Mucosa of descending colon (tissue), 3 donors: ENCODE measurements at regions not wholly inside any gene's neighbourhood (a gene's known extent, or its start where the extent isn't known, plus 50 kb on each side); places are given as distances from the start of the nearest gene placed in this dataset.

Experiments used
- ATAC-seq: fragments of 200-7000 bp; cut with Tn5 transposase; one replicate; pipeline ENCODE4 v1.9.1; 2020; ENCODE audit warnings: mild to moderate bottlenecking, moderate library complexity
- DNase-seq, 3 donors: peaks; one replicate each; pipeline ENCODE4 v3.0.0-alpha.2; 2020
- H3K36me3 ChIP-seq: fragments of 200-600 bp; one replicate; pipeline ENCODE4 v1.8.0; 2021; ENCODE audit warnings: low read depth, mild to moderate bottlenecking
- H3K4me1 ChIP-seq: fragments of 200-600 bp; one replicate; pipeline ENCODE4 v1.8.0; 2021; ENCODE audit warnings: low read depth, mild to moderate bottlenecking
- H3K4me3 ChIP-seq: fragments of 200-600 bp; one replicate; pipeline ENCODE4 v1.8.0; 2021; ENCODE audit warnings: mild to moderate bottlenecking
- H3K9me3 ChIP-seq: fragments of 200-600 bp; one replicate; pipeline ENCODE4 v1.8.0; 2021; ENCODE audit warnings: mild to moderate bottlenecking
- intact Hi-C, 2 donors: fragments of 100-400 bp; cut with DNase I in 1 of 2; cut with micrococcal nuclease in 1 of 2; formaldehyde crosslinking; loops; one replicate each; pipeline versions ENCODE4 v1.11.0 to v1.11.1; 2022; cut with DNase I, micrococcal nuclease
- TF ChIP-seq, protein P1 (sequence below): fragments of 200-600 bp; IDR thresholded peaks from one replicate; pipeline ENCODE4 v1.8.0; 2022; ENCODE audit warnings: antibody characterized with exemption, mild to moderate bottlenecking
- donor health status: DM: no; HTN: no; CAD: no; lungs with moderate emphysema.
- donor health status: DM: no; HTN: no; CAD: no.
- donor health status: DM: no; HTN: yes; CAD: no.

DNA sequence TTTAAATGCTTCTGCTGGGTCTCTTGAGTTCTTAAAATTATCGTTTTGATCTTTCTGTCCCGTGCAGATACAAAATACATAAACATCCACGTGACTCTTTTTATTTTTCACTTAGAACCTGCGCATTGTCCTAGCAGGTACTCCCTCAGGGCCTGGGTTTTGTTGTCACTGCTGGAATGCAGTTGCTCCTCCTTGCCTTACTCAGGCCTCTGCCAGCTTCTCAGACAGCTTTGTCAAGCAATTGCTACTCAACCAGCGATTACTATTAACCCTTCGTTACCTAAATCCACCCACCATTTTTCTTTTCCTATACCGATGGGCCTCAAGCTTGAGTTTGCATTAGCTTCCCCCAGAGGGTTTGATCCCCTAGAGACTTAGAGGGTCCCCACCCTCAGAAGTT is 405.9 kb upstream of the RBFOX1 start:
- ATAC-seq: no peak
- H3K36me3 ChIP-seq: no peaks in the 10 kb centered on the region
- intact Hi-C loops: no loop called here
- H3K4me3 ChIP-seq: no peak overlapping the region
- no peaks in the 10 kb centered on the region for H3K4me1 ChIP-seq
- DNase-seq: no peak
- H3K9me3 ChIP-seq: peaks cover 2% of the 10 kb centered on the region
- TF ChIP-seq, protein P1, sequence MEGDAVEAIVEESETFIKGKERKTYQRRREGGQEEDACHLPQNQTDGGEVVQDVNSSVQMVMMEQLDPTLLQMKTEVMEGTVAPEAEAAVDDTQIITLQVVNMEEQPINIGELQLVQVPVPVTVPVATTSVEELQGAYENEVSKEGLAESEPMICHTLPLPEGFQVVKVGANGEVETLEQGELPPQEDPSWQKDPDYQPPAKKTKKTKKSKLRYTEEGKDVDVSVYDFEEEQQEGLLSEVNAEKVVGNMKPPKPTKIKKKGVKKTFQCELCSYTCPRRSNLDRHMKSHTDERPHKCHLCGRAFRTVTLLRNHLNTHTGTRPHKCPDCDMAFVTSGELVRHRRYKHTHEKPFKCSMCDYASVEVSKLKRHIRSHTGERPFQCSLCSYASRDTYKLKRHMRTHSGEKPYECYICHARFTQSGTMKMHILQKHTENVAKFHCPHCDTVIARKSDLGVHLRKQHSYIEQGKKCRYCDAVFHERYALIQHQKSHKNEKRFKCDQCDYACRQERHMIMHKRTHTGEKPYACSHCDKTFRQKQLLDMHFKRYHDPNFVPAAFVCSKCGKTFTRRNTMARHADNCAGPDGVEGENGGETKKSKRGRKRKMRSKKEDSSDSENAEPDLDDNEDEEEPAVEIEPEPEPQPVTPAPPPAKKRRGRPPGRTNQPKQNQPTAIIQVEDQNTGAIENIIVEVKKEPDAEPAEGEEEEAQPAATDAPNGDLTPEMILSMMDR: no peak

DNA sequence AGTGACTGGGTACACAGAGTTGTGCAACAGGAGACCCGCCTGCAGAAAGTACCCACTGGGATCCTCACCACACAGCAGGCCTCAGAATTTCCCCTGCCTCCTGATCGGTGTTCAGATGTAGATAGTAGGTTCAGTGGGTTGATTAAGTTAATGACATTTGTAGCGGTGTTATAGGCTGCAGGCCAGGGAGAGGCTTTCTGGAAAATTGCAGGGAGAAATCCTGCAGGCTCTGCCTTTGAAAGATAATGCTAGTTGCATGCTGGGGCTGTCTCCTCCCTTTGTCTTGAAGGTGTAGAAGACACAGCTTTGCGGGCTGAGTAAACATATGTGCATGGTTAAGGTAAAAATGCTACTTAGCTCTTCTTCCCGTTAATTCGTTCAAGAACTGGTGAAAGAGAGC is 406.3 kb upstream of the RBFOX1 start:
- no peak overlapping the region for H3K4me3 ChIP-seq
- H3K36me3 ChIP-seq: no peaks in the 10 kb centered on the region
- H3K9me3 ChIP-seq: peaks cover 2% of the 10 kb centered on the region
- TF ChIP-seq, protein P1: no peak
- intact Hi-C loops: no loop called here
- DNase-seq (no peak), ATAC-seq (no peak)
- H3K4me1 ChIP-seq: no peaks in the 10 kb centered on the region

DNA sequence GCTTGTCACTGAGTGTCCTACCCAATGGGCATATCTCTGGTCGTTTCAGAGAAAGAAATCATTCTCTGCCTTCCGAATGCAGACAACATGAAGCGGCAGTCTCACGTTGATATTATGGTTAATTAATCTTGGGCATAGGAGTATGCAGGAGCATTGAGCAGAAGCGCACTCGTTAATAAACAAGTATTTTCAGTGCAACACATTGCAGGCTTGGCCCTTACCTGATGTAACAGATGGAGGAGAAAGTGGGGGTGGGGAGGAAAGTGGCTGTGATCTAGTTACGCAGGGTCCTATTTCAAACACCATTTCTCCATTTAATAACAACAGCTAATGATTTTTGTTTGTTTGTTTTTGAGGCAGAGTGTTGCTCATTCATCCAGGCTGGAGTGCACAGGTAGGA is 414.0 kb upstream of the RBFOX1 start:
- no peaks in the 10 kb centered on the region for H3K4me1 ChIP-seq
- H3K4me3 ChIP-seq: no peak overlapping the region
- DNase-seq (no peak), ATAC-seq (no peak)
- H3K36me3 ChIP-seq: no peaks in the 10 kb centered on the region
- H3K9me3 ChIP-seq: no peaks in the 10 kb centered on the region
- intact Hi-C loops: no loop called here
- TF ChIP-seq, protein P1: no peak

DNA sequence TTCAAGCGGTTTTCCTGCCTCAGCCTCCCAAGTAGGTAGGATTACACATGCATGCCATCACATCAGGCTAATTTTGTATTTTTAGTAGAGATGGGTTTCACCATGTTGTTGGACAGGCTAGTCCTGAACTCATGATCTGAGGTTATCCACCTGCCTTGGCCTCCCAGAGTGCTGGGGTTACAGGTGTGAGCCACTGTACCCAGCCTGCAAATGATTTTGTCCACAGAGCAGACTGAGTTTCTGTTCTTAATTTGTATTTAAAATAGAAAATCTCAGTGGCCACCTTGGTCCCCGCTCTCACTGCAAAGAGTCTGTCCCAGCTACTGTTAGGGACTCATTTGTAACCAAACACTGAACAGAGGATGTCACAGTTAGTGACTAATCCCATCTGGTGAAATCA is 415.7 kb upstream of the RBFOX1 start:
- intact Hi-C loops: no loop called here
- ATAC-seq (no peak), DNase-seq (no peak)
- TF ChIP-seq, protein P1: no peak
- Histone ChIP-seq H3K4me3 (no peak overlapping the region), H3K4me1 (no peaks in the 10 kb centered on the region), H3K36me3 (no peaks in the 10 kb centered on the region), H3K9me3 (no peaks in the 10 kb centered on the region)

DNA sequence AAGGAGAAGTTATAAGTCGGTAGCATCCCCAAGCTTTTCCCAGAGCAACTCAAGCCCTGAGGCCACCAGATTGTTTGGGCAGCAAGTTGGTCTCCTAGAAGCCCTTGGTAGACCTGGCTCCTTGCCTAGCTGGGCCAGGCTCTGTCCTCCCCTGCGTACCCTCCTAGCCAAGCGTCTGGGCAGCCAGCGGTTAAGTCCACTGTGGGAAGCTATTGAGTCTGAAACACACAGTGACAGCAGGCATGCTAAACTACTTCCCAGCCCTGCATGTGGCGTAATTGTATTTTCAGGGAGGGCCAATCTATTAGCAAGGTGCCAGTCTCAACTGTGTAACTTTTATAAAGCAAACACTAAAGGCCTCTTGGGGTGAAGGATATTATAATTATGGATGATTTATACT is 419.1 kb upstream of the RBFOX1 start:
- no peaks in the 10 kb centered on the region for H3K9me3 ChIP-seq
- H3K36me3 ChIP-seq: no peaks in the 10 kb centered on the region
- intact Hi-C loops: no loop called here
- TF ChIP-seq, protein P1: no peak
- no peaks in the 10 kb centered on the region for H3K4me1 ChIP-seq
- no peak overlapping the region for H3K4me3 ChIP-seq
- ATAC-seq (no peak), DNase-seq (no peak)

DNA sequence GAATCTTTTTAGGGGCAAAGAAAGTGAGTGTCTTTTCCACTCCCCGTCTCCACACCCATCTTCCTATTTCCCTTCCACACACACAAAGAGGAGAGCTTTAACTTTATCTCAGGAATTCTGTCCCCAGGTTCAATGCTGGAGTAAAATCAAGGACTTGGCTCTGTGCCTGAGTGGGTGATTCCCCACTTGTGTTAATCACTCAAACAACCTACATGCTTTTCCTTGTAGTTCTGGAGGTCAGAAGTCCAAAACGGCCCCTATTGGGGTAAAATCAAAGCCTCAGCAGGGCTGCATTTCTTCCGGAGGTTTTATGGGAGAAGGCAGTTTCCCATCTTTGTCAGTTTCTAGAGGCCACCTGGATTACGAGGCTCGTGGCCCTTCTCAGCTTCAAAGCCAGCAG is 422.3 kb upstream of the RBFOX1 start:
- ATAC-seq (no peak), DNase-seq (peak in 1 of 3 donors; percentile 6)
- Histone ChIP-seq H3K4me3 (no peak overlapping the region), H3K9me3 (no peaks in the 10 kb centered on the region), H3K36me3 (no peaks in the 10 kb centered on the region), H3K4me1 (no peaks in the 10 kb centered on the region)
- TF ChIP-seq, protein P1: no peak
- intact Hi-C loops: no loop called here
